ENCODE measurements at regions not wholly inside any gene's neighbourhood (a gene's known extent, or its start where the extent isn't known, plus 50 kb on each side); places are given as distances from the start of the nearest gene placed in this dataset.

DNA sequence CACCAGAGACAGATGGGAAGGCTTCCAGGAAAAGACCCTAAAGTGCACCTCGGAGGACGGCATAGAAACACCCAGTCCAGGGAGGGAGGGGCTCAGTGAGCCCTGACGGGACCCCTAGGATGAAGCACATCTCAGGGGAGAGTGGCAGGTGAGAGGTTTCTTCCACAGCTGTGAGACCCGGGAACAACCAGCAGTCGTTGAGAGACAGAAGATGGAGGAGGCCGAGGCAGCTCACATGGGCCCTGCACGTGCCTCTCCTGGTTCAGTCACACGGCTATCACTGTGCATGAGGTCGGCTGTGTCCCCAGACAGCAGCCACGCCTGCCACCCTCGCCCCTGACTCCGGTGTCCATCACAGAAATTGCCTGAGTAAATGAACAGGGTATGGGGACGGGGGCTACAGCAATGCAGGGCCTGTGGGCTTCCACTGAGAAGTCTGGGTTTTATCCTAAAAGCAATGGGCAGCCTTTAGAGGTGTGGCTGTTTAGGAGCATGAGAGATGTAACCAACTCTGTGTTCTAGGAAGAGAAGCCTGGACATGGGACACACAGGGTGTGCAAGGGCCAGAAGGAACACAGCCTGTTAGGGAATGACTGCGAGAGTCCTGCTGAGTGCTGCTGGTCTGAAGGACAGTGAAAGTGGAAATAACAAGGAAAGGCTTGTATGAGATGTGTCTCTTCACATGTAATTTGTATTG is 102.0 kb downstream of the TMEM18 start:
- DNase-seq: no peak

DNA sequence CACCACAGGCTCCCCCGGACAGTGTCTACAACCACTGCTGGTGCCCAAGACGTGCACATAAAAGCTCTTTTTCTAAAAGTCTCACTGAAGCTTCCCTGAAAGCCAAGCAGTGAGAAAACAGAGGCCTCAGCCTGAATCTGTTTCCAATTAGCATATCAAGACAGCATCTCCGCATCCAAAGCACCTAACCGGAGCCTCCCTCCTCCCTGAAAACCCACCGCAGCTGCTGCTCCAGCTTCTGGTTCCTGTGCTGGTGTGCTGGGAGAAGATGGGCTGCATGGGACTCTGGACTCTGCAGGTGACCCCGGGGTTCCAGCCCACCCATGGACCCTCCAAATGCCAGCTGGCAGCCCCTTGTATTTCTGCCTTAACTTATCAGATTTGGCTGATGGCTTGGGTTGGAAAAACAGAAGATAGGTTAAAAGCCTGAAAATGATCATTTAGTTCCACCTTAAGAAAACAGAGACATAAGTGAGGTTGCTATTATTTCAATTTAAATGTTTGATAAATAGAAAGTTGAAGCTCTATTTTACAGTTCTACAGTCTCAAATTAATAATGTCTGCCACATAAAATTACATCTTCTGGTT is 103.3 kb downstream of the TMEM18 start:
- DNase-seq: no peak

DNA sequence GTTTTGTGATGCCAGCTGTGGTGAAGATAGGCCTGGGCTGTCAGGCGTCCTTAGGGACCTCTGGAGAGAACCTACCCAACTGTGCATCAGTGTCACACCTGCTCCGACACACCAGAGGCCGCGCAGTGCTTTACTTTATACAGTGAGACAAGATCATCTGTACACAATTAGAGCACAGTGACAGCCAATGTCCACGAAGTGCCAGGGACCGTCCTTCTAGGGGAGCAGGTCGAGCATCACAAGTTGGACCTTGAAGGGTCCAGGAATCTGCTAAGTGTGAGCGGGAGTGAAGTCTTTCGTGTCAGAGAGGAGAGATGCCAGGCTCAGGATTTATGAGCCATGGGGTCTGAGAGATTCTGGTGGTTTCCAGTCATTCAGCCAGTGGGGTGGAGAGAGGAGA is 104.2 kb downstream of the TMEM18 start:
- DNase-seq: no peak

DNA sequence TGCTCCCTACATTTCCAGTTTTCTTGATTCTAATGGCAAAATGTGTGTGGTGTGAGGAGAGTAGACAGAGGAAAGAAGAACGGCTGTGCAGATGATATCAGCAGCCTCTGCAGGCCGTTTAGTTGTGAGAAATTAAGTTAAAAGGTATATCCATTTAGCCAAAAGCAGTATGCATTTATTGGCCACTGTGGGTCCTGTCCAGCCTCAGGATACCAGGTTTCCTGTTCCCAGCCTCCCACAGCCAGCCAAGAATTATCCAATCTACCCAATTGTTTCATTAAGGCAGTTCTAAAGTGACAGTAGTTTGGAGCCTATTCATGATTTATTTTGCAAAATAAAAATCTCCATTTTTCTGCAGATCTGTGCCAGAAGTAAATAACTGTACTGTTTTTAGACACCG is 107.5 kb downstream of the TMEM18 start:
- no peak for DNase-seq

DNA sequence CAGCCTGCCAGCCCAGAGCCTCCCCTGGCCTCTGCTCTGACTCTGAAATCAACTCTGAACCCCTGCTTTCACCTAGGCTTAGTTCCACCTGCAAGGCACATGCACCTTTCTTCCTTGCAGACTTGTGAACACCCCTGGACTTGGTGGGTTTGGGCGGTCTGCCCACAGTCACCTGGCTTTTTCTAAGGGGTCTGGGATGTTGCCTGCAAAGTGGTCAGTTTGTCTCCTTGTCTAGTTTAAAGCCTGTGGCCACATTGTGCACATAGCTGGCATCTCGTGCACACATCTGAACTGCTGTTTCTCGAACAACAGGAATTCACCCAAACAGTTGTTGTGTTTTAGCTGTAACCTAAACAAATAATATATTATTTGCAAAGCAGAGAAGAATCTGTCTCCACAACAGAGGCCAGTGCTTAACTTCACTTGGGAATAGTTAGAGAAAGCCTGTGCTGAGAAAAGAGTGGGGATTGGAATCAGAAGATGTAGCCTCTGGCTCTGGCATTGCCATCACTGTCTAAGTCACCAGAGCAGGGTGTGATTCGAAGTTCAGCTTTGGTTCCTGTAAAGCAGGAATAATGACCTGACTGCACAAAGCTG is 108.5 kb downstream of the TMEM18 start:
- DNase-seq: no peak

DNA sequence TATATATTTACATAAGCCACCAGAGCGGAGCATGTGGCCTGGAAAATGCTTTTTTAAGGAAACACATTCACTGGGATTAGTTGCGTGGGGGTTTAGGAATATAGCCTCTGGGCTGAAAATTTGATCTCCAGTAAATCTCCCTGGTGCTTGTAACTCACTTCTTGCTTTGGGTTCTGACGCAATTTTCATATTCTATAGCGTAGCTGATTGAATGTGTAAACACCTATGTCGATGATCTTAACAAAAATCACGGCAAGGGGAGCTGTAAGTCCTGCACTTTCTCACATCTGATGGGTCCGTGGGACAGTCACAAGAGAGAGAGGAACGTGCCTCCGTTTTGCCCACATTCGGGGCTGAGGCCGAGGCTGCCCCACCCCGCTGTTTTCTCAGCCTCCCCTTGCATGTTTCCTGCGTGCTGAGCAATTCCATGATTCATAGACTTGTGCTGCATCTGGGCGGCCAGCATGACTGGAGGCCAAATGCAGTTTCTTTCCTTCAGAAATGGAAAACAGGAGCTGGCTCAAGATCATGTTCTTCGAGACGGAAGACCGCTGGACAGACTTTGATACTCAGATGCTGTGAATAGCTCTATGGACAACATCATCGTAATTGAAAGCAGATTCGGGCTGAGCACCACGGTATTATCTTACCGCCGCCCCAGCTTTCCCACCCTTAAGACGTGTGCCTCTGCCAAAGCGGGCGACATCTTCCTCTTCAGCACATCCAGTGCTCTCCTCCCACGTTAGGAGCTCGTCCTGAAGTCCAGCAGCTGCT is 109.2 kb downstream of the TMEM18 start:
- no peak for DNase-seq

DNA sequence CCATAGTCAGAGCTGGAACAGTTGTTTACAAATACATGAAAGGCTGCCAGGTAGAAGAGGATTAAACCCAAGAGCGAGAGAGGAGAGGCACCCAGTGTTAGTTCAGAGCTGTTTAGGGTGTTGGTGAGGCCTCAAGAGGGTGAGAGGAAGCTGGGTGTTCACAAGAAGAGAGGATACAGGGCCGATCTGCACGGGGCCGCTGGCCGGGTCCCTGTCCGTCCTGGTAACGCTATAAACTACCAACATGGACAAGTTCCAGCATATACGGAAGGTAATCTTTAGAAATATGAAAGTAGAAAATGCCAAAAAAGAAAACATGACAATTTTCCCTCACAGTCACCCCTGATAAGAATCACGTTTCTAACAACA is 109.7 kb downstream of the TMEM18 start:
- DNase-seq: no peak

DNA sequence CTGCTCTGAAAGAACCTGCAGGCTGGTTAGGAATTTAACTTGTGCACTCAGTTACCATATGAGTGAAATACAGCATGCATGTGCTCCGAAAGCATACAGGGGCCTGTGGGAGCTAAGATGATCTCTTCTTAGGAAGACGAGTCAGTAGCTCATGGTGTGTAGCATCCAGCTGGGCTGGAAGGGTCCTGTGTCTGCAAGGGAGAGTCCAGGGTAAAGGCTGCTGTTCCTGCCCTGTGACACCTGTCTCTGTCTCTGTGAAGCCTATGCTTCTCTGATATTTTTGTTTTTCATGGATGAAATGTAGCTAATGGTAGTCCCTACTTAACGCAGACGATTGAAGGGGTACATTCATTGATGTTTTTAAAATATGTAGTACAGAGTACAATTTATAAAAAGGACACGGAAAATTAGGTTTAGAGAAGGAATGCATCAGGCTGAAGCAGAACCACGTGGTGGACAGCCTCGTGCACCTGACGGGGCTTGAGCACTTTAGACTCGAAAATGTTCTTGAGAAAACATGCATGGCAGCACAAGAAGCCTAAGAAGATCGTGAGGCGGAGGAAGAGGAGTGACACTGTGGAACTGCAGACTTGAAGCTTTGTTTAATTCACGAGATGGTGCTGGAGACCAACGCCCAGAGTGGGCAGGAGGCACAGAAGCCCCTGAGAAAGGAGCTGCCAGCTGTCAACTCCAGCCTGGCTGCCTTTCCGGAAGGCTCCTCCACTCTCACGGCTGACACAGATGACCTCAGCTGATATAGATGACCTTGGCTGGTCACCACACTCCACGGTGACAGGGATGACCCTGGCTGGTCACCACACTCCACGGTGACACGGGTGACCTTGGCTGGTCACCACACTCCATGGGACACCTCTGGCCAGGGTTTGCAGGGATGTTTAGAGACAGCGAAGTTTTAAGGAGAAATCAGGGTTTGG is 110.6 kb downstream of the TMEM18 start:
- DNase-seq: no peak

DNA sequence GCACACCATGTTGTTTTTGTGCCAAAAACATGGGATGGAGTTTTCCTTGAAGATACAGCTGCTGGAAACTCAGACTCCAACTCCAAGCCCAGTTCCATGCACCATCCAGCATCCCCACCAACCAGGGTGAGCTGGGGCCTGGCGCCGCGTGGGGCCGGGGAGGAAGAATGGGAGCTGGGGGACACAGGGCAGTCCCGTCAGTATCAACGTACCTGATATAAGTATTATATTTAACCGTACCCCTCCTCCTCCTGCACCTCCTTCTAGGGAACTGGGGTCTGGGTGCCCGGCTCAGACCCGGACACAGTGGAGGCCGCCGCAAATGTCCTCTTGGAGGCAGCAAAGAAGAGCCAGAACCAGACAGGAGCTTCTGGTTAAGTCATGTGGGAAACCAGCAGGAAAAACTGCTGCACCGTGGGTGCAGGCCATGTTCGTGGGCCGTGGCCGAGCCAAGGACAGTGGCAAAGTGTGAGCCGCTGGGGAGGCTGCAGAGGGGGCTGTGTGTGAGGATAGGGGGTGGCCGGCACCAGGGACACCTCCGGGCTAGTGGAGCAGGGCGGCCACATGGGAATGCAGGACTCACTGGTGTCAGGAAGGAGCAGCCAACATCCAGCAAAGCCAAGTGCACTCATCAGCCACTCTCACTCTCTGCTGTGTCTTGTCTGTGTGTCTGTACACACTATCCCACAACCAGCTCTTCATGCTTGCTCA is 112.6 kb downstream of the TMEM18 start:
- no peak for DNase-seq

DNA sequence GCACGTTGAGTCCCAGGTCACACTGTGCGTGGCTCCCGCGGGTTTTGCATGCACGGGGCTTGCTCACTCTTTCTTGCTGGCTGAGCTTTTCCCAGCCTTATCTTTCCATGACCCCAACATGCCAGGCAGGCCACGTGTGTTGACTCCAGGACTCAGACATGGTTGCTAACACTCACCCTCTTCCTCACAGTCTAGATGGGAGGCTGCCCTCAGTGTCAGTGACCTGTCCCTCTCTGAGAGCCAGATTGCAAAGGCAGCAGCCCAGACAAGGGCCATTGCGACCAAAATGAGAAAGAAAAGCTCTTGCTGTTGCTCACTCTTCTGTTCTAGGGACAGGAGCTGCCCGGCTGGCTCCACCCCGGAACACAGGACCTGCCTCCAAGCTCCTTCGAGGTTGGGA is 113.7 kb downstream of the TMEM18 start:
- no peak for DNase-seq

DNA sequence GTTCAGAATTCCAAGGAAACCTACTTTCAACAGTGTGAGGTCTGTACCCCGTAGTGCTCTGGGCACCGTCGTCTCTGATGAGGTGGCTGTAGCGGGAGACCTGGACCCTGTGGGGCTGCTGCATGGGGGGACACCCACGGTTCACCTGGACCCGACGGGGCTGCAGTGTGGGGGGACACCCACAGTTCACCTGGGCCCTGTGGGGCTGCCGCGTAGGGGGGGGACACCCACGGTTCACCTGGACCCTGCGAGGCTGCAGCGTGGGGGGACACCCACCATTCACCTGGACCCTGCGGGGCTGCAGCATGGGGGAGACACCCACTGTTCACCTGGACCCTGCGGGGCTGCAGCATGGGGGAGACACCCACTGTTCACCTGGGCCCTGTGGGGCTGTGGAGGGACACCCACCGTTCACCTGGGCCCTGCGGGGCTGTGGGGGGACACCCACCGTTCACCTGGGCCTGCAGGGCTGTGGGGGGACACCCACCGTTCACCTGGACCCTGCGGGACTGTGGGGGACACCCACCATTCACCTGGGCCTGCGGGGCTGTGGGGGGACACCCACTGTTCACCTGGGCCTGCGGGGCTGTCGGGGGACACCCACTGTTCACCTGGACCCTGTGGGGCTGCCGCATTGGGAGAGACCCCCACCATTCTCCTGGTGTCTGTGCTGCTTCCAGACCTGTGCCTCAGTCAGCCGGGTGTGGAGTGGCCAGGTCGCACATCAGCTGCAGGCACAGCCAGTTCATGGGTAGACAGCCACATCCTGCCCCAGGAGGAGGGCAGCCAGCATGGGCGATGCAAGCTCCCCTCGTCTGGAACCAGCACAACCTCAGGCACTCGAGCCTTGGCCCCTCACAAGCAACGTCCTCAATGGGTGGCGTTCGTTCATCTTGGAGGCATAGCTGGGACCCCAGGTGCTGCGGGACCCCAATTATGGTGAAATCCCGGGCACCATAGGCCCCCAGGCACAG is 114.5 kb downstream of the TMEM18 start:
- no peak for DNase-seq

DNA sequence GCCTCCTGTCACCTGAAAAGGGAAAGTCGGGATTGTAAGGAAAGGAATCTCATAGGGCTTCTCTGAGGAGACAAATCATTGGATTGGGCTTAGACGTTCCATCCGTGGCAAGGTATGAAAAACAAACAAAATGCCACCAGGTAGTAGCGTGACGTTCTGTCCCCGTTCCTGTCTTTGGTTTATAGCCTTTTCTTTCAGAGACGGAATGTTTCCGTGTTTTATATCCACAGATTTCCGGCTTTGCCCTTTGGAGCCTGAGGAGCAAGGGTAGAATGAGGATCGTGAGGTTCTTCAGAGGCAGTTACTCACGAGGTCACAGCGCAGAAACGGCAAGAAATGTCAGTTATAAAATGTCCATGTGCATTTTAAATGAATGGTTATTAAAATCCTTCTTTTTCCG is 118.3 kb downstream of the TMEM18 start:
- no peak for DNase-seq

DNA sequence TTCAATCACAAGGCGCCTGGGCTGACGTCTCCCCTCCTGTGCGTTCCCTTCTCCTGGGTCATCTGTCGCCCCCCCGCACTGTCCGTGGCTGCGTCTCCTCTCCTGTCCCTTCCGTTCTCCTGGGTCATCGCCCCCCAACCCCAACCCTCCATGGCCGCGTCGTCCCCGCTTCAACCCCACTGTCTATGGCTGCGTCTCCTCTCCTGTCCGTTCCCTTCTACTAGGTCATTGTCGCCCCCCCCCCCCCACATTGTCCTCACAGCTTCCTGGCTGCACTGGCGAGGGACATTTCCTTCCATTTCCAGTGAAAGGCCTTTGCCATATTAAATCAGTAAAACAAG is 118.9 kb downstream of the TMEM18 start:
- no peak for DNase-seq

DNA sequence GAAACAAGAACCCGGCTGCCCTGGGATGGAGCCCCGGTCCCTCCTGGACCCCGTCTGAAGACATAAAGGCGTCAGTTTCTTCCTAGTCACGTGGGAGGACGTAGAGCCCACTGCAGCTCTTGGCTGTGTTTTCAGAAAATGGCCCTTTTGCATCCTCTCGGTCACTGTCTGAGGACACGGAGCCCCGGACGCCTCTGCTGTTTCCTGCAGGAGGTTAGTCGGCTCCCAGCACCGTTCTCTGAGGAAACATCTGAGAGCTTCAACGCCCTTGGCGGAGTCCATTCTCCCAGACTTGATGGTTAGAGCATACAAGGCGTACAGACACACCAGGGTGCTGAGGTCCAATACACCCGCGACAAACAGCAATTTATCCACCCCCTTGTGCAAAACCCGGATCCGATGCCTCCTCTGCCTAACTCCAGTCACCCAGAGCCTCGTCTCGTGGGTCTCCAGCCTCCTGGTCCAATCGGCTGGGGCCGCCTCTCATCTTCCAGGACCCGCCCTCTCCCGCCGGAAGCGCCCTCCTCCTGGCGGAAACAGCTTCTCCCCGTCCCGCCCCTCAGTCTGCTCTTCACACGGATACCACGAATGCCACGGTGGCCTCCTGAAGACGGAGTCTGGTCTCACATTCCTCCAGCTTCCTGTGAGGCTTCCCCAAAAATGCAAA is 119.4 kb downstream of the TMEM18 start:
- DNase-seq: no peak

DNA sequence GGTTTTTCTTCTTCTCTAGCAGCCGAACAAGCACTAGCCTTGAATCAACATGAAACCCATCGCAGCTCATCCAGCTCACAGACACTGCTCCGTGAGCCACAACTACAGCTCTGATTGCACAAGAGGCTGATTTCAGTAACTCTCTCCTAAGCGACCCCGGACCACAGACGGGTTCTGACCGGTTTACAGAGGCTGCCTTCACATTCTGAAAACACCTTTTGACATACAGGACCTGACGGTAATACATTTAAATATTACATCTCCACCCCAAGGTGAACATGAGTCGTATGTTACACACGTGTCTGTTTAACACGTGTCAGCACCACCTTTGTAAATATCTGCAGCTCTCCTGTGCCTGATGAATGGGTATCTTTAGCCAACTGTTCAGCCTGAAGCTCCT is 120.7 kb downstream of the TMEM18 start:
- DNase-seq: no peak

DNA sequence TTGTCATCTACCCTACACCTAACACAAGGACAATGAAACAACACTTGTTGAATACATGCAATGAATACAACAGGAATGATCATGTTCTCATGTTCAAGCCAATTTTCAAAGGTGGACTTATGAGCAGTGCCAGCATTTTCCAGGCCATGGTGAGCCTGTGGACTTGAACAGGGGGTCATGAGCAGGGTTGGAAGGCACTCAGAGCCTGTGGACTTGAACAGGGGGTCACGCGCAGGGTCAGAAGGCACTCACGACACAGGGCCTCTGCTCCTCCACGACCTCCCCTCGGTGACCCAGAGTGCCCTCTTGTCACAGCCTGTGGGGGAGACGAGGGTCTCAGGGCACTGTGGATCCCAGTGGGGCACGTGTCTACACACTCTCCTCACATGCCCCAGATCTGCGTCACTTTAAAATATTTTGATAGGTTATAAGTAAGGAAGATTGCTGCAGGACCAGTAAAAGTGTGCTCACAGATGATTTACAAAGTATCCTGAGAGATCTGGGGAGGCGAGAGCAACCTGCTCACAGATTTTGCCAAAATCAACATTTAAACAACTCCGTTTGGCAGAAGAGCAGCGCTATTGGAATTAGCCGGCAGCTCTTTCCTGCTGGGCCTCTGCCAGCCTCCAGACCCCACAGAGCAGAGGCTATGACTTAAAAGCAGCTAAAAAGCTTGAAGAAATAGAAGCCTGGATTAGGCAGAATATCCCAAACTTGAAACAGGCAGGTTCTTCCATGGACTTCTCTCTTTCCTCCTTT is 121.9 kb downstream of the TMEM18 start:
- no peak for DNase-seq

DNA sequence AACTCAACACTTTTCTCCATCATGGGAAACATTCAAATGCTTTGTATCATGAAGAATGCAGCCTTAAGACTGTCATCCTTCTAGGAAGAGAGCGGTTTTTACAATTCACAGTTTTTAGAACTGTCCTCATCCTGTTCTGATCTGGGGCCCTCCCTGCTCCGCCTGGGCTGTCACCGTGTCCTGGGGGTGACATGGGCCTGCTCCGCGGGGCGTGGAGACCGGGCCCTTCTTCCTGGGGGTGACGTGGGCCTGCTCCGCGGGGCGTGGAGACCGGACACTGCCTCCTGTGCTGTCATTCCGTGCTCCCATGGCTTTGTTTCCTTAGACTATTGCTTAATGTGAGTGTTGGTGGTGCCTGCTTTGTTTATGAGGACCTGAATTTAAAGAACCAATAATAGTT is 122.8 kb downstream of the TMEM18 start:
- no peak for DNase-seq

DNA sequence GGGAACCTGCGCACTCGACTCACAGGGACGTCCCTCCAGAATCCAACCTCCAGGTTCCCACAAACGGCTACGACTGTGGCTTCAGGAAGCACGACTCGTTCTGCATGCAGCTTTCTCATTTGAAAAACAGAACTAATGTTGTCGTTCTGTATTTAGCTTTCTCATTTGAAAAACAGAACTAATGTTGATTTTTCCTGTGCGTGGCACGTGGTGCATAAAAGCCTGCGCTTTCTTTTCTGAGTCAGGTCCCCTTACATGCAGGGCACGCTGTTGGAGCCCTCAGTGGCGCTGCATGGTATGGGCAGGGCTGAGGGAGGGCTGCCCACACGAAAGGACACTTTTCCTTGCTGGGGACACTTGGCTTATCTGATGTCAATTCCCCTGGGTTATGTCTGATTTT is 124.3 kb downstream of the TMEM18 start:
- no peak for DNase-seq

DNA sequence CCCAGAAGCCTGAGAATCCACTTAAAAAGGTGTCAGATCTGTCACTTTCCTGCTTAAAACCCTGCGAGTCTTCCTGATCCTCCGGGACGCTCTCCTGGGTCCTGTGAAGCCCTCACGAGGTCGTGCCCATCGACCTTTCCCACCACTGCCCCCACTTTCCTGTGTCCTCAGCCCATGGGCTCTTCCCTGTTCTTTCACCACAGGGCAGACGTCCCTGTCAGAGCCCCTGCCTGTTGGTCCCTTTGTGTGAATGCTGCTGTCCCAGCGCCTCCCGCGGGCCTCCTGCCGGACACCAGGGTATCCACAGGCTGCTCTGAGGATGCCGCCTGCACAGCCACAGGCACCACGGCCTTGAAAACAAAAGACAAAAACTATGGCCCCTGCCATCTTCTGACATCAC is 125.6 kb downstream of the TMEM18 start:
- no peak for DNase-seq

All from central memory CD4-positive, alpha-beta T cell (primary cell).